ENCODE measurements at regions not wholly inside any gene's neighbourhood (a gene's known extent, or its start where the extent isn't known, plus 50 kb on each side); places are given as distances from the start of the nearest gene placed in this dataset.

DNA sequence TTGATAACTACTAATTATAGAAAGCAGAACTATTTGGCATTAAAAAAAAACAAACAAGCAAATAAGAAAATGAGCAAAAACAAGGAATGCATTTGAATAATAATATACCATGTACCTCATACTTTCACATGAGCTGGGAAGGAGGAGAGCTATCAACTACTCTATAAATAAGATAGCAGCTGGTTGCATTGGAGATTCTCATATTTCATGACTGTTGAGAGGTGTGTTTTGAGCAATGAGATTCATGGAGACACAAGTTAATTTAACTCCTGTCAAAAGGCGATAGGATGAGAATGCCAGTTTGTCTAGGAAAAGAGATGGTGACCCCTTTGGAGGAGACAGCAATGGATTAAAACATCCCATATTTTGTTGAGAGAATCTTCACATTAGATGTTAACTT, 348.8 kb upstream of the SPTLC3 start:
- DNase-seq (ENCODE audit: low spot score): no peak

DNA sequence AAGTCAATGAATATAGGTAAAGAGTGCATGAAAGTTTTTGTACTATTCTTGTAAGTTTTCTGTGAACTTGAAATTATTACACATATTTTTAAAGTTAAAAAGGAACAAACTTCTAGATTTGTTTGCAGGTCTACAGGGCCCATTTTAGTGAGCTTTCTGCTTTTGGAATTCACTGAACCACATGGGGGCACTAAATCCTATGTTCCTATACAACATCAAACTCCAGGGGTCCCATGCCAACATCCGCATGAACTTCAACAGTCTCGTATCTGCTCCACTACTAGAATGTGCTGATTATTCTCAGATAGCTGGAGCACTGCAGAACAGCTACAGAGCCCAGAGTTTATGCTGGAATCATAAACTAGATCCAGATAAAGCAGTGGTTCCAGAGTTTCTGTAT, 347.9 kb upstream of the SPTLC3 start:
- DNase-seq (ENCODE audit: low spot score): no peak

DNA sequence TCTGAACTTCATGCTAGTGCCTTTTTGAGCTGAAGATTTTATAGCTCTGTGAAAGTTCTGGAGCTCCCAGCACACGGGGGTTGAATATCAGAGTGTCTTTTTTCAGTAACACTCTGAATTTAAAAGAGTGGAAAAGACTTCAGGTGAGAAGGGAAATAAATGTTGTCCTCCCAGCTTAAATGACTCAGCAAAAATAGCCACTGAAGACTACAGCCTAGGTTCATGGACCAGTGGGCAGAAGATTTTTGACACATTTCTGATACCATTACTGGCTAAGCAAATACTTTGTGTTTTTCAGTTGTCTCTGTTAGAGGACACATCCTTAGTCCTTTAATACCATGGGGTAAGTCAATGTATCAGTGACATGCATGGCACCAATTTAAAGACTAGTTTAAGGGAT, 338.5 kb upstream of the SPTLC3 start:
- DNase-seq (ENCODE audit: low spot score): no peak

DNA sequence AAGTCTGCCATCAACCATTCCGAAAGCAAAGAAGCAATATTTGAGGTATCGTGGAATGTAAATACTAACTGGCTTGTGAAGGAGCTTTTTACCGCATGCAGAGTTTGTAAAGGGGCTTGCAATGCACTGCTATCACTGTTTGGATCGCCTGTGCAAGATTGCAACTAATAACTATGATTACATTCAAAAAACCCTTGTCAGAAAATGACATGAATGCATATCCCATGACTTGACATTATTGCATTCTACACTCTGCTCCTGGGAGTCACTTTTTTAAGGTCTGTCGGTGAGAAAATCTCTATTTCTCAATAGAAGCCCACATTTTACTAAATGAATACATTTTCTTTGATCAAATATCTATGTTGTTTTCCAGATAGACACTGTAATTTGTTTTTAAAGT, 335.4 kb upstream of the SPTLC3 start:
- DNase-seq (ENCODE audit: low spot score): no peak

DNA sequence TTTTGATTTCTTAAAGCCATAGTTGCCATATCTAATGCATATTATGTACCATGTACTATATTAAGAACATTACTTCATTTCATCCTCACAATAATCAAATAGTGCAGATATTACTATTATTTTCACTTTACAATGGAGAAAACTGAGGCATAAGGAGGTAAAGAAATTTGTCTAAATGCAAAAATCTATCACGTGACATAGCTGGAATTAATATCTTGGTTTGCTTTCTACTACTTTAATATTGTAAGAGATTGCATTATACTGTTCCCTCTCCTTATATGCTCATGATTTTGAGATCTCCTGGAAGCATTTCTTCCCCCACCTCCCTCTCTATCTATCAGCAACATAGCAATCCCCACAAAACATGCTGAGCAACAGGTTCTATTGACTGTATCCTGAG, 330.8 kb upstream of the SPTLC3 start:
- no peak for DNase-seq (ENCODE audit: low spot score)

DNA sequence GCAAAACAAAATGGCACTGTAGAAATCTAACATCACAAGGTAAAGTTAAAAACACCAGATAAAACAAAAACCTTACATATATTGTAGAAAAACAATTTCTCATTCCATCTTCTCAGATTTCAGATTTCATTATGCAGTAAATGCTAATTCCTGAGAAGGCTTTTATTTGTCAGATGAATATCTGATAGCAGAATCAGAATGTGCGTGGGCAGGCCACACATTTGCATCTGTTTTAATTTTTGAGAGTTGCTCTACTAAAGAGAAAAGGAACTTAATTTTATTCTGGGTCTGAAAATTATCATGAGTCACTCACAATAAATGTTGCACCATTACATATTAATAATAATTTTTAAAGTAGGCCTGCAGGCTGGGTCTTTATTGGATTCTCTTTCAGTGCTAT, 329.3 kb upstream of the SPTLC3 start:
- no peak for DNase-seq (ENCODE audit: low spot score)

DNA sequence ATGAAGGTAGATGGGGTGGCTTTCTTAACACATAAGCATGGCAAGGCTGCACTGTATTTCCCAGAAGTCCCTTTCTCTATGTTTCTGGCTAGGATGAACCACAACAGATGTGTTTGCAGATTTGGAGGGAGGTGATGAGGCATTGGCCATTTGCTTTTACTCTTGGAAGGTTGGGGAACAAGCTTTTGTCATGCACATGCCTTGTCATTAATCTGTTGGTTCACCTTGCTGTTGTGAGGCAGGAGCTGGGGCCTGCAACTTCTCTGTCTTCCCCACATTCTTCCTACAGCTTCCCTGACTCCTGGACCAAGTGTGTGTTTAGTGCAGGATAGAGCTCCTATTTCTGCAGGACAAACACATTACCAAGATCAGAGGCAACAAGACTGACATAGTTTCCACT, 326.2 kb upstream of the SPTLC3 start:
- DNase-seq (ENCODE audit: low spot score): no peak

DNA sequence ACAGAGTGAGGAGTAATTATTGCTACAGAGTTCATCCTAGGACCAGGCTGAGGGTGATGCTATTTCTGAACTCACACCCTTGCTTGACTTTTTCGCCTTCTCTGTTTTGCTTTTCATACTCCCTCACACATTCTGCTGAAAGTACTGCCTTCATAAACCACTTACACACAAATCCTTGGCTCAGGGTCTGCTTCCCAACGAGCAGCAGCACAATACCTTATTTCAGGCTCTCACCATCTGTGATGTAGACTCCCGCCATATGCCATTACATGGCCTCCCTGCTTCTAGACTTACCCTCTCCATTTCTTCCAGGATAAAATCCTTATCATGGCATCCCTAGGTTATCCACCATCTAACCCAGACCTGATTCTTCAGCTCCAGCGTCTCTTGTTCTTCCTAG, 321.3 kb upstream of the SPTLC3 start:
- no peak for DNase-seq (ENCODE audit: low spot score)

DNA sequence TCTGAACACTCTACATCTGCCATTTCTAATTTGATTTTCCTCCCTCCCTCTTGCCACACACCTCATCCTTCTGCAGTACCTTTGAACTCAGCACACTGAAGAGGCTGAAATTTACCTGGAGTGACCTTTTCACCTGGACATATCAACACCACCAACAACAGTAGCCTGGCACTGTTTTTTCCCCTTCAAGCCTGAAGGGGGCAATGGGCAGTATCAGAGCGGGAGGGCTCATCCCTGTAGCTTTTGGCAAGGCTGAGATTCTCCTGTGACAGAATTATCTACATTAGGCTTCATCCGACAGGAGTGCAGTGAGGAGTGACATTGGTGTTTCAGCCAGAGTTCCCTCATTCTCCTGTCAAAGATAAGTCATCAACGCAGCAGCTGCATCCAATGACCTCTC, 312.8 kb upstream of the SPTLC3 start:
- DNase-seq (ENCODE audit: low spot score): no peak

DNA sequence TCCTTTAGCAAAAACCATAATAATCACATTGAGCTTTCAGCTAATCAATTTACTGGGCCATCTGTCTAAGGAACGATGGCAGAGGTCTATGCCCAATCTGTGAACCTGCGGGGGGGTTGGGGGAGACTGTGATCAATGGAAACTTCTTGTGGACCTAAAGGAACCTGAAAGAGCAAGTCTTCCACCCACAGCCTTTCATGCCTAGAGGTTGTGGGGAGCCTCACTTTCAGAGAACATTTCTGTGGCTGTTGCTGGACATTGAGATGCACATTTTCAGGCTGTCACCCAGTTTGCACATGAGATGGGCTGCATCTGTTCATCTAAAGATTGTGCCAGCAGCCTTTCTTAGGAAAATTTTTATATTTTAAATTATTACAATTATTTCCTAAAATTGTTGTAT, 310.0 kb upstream of the SPTLC3 start:
- no peak for DNase-seq (ENCODE audit: low spot score)

DNA sequence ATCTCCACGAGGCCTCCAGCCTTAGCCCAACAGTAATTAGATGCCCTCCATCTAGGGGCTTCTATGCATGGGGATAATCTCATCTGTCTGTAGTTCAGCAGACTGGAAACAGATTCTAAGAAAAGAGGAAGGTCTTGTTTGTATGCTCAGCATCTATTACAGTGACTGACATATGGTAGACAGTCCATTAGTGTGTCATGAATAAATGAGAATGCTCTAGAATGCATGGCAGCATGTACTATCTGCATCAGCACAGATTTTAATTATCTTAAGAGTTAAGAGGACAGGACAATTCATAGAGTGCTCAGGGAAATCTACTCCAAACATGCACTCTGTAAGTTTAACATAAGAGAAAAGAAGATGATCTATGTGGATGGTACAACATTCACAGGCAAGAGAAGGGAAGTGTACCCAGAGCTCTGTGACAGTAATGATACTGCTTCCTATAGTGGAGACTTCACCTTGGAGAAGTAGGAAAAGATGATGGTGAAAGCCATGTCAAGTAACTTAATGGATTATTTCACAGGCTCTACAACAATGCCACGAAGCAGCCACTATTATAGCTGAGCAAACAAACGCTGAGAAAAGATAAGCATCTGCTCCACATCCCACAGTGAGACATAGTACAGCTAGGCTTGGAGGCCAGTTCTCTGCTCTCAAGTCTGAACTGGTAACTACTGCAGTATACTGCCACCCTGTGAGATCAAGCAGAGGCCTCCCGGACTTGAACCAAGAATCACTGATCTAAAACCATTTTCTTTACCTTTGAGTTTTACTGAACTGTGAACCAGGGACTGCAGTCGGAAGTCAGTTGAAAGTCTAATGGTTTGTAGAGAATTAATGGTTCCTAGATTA, 309.2 kb upstream of the SPTLC3 start:
- DNase-seq (ENCODE audit: low spot score): no peak

DNA sequence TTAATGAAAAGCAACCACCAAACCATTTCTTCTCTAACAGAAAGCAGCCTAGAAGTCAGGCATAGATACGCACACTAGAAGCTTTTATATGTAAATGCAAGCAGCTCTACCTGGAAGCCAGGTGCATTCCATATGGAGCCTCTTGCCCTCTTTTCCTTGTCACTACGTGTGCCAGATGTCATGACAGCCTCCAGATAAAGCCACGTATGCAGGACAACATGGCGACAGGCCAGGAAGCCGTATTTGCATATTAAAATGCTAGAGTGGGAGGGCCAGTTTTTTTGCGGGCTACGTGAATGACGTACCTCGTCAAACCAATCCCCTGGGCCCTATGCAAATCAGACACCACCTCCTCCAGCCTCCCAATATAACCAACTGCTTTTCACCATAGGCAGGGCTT, 308.1 kb upstream of the SPTLC3 start:
- no peak for DNase-seq (ENCODE audit: low spot score)

DNA sequence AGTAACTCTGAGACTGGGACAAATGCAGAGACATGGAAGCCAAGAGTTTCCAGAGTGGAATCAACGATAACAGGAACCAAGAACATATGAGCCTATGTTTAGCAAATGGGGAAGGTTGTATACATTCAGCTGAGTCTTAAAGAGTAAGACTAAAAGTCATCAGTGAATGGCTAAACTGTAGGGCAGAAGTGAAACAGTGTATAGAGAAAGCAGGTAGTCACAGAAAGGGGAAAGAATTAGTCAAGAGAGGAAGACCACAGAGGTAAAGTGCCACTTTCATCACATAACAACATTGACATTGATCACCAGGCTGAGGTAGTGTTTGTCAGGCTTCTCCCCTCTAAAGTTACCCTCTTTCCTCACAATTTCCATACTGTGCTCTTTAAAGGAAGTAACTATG, 306.5 kb upstream of the SPTLC3 start:
- DNase-seq (ENCODE audit: low spot score): no peak

DNA sequence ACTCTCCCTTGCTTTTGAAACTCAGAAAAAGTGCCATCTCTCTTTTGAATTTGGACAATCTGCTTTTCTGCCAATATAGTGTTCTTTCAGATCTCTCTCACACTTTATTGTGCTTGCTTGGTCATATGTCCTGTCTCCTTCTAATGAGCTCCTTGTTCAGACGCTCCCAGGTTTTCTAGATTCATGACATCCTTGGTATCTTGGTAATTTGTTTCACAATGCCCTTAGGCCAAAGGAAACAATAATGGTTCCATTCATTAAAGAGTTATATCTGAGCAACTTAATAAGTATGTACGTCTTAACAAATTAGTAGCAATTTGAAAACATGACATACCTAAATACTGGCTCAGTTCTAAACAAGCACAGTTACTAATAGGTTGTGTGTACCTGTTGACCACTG, 293.4 kb upstream of the SPTLC3 start:
- DNase-seq (ENCODE audit: low spot score): no peak

DNA sequence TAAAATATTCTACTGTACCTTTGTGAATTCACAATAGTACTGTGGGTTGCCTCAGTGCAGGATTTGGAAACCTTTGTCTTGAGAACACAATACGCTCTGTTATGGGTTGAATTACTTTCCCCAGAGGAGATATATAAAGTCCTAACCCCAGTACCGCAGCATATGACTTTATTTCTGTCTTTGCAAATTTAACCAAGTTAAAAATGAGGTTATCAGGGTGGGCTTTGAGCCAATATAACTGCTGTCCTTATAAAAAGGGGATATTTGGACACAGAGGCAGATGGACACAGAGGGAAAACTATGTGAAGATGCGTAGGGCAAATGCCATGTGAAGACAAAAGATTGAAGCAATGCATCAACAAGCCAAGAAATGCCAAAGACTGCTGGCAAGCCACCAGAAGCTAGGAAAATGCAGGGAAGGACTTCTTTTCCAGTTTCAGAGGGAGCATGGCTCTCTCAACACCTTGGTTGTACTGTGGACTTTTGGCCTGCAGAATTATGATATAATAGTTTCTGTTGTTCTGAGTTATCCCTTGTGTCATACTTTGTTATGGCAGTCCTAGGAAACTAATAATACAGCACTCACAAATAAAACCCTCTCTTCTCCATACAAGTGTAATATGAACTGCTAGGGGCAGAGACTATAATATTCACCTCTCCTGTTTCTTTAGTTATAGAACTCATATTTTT, 292.6 kb upstream of the SPTLC3 start:
- no peak for DNase-seq (ENCODE audit: low spot score)

DNA sequence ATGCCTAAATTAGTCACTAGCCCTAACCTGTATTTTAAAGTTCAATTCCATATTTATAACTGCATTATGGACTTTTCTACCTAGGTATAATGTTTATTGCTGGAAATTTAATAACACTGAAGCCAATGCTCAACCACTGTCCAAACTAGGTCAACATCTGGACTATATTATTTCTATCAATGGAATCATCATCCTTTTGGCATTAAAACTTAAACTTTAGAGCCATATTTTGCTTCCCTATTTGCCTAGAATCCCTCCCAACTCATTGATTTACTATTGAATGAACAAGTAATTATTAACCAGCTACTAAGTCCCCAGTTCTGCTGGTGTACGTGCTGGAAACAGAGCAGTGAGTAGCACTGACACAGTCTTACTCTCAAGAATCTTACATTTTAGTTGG, 291.7 kb upstream of the SPTLC3 start:
- no peak for DNase-seq (ENCODE audit: low spot score)

DNA sequence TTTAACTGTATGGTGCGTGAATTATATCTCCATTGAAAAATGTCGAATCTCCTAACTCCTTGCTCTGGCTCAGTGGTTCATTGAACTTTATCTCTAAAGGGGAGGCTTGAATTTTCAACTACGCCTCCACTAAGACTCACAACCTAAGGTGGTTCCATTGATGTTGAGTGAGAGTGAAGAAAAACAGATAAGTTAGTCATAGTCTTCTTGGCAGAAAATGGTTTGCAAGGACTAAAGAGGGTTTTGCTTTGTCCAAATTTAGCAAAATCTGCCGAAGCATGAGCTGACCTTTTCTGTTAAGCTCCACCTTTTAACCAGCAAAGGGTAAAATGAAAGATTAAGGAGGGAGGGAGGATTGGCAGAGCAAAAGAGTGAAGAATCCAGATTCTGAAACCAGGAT, 290.2 kb upstream of the SPTLC3 start:
- no peak for DNase-seq (ENCODE audit: low spot score)

DNA sequence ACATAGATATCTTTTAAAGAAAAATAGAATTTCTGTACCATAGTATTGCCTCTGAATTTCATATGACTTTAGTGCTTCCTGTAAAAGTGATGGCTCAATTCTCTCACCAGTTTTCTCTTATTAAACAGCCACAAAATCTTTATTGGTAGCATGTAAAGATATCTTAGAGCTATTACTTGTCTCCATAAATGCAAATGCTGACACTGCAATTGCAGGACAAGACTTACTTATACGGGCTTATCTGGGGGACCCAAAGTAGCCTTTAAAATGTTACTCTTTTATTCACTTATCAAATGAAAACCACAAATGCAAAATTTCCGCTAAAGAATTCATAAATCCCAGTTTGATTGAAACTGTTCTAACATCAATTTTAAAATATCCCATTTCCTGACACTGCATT, 287.1 kb upstream of the SPTLC3 start:
- DNase-seq (ENCODE audit: low spot score): no peak

DNA sequence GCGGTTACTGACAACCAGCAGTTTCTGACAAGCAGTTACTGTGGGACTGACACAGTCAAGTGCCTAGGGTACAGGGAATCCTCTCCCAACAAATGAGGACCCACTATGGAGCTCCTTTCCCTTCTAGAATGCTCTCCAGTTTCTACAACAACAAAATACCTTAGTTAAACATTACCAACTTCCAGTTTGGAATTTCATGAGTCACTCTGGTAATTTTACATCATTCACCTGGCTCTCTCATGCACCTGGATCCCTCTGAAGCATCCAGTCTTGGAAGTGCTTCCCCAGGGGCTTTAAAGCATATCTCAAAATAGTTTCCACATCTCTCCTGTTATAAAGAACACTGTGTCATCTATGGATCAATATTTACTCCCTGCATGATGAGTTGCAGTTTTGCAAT, 286.7 kb upstream of the SPTLC3 start:
- no peak for DNase-seq (ENCODE audit: low spot score)

DNA sequence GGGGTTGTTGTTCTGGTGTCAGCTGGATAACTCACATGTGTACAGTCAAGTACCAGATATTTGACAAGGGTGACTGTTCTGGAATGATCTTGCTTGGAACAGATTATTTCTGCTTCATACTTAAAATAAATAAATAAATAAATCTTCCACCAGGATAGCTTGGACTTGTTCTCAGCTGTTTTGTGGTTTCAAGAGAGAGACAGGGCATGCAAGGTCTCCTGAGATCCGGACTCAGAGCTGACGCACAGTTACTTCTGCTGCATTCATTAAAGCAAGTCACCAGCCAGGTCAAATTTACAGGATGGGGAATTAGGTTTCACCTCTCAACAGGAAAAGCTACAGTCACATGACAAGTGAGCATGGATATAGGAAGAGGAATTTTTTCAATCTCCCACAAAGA, 285.0 kb upstream of the SPTLC3 start:
- DNase-seq (ENCODE audit: low spot score): no peak

DNA sequence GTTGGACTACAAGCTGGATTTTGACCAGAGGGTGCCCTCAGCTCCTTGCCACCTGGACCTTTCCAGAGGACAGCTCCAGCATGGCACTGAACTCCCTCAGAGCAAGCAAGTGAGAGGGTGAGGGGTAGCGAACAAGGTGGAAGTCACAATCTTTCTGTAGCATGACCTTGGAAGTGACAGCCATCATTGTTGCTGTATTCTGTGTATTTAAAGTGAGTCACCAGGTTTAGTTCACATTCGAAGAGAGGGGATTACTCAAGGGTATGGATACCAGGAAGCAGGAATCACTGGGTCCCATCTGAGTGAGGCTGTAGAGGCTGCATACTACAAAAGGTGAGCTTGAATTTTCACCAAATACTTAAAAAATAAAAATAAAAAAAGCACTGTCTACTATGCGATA, 280.0 kb upstream of the SPTLC3 start:
- no peak for DNase-seq (ENCODE audit: low spot score)

DNA sequence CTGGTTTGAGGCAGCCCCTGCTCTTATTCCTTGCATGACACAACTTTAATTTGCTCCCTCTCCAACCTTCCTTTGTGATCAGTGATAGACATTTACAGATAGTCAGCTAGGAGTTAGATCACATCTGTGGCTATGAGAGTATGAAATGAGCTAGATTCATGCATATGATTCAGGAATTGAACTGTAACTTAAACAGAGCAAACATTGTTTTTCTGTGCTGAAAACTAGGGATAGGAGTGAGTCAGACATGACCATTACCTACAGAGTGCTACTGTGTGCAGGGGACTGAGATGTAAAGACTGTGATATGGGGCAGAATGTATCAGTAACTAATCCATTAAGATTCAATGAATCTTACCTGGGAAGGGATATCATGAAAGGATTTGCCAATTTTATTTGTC, 279.4 kb upstream of the SPTLC3 start:
- no peak for DNase-seq (ENCODE audit: low spot score)

DNA sequence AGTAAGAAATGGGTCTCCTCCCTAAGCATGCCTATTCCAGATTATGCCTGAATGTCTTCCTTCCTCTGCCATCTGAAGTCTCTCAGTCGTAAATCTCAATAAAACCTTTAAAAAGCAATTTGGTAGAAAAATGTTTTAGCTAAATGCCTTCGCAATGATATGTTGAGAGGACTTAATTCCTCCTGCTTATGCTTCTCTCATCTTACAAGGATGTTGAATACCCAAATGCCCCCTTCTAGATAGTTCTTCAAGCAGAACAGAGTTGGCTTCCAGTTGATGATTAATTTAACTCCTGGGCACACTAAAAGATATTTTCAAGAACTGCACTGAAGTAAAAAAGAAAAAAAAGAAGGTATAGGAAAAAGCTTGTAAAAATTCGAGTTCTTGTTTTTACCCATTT, 275.0 kb upstream of the SPTLC3 start:
- no peak for DNase-seq (ENCODE audit: low spot score)

DNA sequence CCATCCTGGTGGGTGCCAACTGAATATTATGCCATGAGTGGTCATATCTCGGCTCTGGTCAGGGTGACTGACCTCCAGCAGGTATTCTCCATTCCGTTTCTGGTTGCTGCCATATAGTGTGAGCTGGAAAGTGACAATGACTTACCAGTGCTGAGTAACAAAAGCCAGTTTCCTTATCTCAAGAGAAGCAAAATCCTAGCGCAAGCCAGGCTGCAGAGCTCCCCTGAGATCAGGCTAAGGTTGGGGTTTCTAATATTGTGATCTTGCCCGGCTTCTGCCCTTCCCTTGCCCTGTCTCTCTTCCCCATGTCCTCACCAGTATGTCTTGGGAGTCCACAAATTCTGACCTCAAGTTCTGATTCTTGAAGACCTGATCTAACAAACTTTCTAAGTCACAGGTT, 271.3 kb upstream of the SPTLC3 start:
- no peak for DNase-seq (ENCODE audit: low spot score)
